ENCODE measurements at regions not wholly inside any gene's neighbourhood (a gene's known extent, or its start where the extent isn't known, plus 50 kb on each side); places are given as distances from the start of the nearest gene placed in this dataset.

GRCh38 chr14:101116065-101116464 lies 212.5 kb upstream of the RTL1 start:
- TF ChIP-seq, protein P1, sequence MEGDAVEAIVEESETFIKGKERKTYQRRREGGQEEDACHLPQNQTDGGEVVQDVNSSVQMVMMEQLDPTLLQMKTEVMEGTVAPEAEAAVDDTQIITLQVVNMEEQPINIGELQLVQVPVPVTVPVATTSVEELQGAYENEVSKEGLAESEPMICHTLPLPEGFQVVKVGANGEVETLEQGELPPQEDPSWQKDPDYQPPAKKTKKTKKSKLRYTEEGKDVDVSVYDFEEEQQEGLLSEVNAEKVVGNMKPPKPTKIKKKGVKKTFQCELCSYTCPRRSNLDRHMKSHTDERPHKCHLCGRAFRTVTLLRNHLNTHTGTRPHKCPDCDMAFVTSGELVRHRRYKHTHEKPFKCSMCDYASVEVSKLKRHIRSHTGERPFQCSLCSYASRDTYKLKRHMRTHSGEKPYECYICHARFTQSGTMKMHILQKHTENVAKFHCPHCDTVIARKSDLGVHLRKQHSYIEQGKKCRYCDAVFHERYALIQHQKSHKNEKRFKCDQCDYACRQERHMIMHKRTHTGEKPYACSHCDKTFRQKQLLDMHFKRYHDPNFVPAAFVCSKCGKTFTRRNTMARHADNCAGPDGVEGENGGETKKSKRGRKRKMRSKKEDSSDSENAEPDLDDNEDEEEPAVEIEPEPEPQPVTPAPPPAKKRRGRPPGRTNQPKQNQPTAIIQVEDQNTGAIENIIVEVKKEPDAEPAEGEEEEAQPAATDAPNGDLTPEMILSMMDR (IDR thresholded peaks at IDR 0.05) = no peak
- TF ChIP-seq POLR2A (IDR thresholded peaks at IDR 0.05; ENCODE audit: low read depth) (no peak), POLR2AphosphoS5 (IDR thresholded peaks at IDR 0.05) (no peak)
